ENCODE measurements at regions not wholly inside any gene's neighbourhood (a gene's known extent, or its start where the extent isn't known, plus 50 kb on each side); places are given as distances from the start of the nearest gene placed in this dataset.

GRCh38 chr7:46607176-46607575 is 686.1 kb upstream of the IGFBP3 start:
- H3K36me3 ChIP-seq (ENCODE audit: insufficient read depth, low read length) = no peaks in the 10 kb centered on the region
- ChIA-PET CTCF (ENCODE audit: unreplicated experiment) (no interaction called here), POLR2A (no interaction called here)
- DNase-seq (ENCODE audit: low spot score) = no peak
- no peak for TF ChIP-seq CTCF (conservative IDR thresholded peaks at IDR 0.05; ENCODE audit: low read length)
- TF ChIP-seq EZH2phosphoT487 (IDR thresholded peaks at IDR 0.05; ENCODE audit: borderline replicate concordance, low read depth, low read length) = no peak
- no peaks in the 10 kb centered on the region for H3K9me2 ChIP-seq (ENCODE audit: insufficient read depth, low read length)
- H3K4me3 ChIP-seq (ENCODE audit: low read depth, low read length, poor library complexity, severe bottlenecking) = no peak overlapping the region
- no peak overlapping the region for H3K27ac ChIP-seq (ENCODE audit: low read depth, low read length, poor library complexity, severe bottlenecking)
- H3K79me2 ChIP-seq (ENCODE audit: insufficient read depth, low read depth, low read length) = no peaks in the 10 kb centered on the region
- no peak overlapping the region for H2AFZ ChIP-seq (ENCODE audit: low read length)
- no peaks in the 10 kb centered on the region for H3K4me1 ChIP-seq (ENCODE audit: insufficient read depth, low read length, poor library complexity, severe bottlenecking)
- H3K4me2 ChIP-seq (ENCODE audit: low read length) = no peak overlapping the region
- no TSS peak for BruUV-seq (replicated peaks)
- H4K20me1 ChIP-seq (ENCODE audit: insufficient read depth, low read length) = no peaks in the 10 kb centered on the region
- intact Hi-C loops (cut with micrococcal nuclease; ENCODE audit: unreplicated experiment) = no loop called here
- no peaks in the 10 kb centered on the region for H3K9me3 ChIP-seq (ENCODE audit: low read length)

- intact Hi-C loops (cut with micrococcal nuclease; ENCODE audit: unreplicated experiment) = no loop called here
- POLR2A ChIA-PET = no interaction called here
- no peaks in the 10 kb centered on the region for H3K36me3 ChIP-seq (ENCODE audit: insufficient read depth, low read length)
Observed at GRCh38 chr7:46606761-46607160, 685.7 kb upstream of the IGFBP3 start.

GRCh38 chr7:46604241-46604661 is 683.2 kb upstream of the IGFBP3 start:
- Histone ChIP-seq H3K4me3 (ENCODE audit: low read depth, low read length, poor library complexity, severe bottlenecking) (no peak overlapping the region), H3K4me2 (ENCODE audit: low read length) (no peak overlapping the region), H3K36me3 (ENCODE audit: insufficient read depth, low read length) (no peaks in the 10 kb centered on the region), H3K27ac (ENCODE audit: low read depth, low read length, poor library complexity, severe bottlenecking) (no peak overlapping the region), H3K4me1 (ENCODE audit: insufficient read depth, low read length, poor library complexity, severe bottlenecking) (no peaks in the 10 kb centered on the region), H3K9me2 (ENCODE audit: insufficient read depth, low read length) (no peaks in the 10 kb centered on the region), H4K20me1 (ENCODE audit: insufficient read depth, low read length) (no peaks in the 10 kb centered on the region), H2AFZ (ENCODE audit: low read length) (no peak overlapping the region), H3K9me3 (ENCODE audit: low read length) (no peaks in the 10 kb centered on the region), H3K79me2 (ENCODE audit: insufficient read depth, low read depth, low read length) (no peaks in the 10 kb centered on the region)
- intact Hi-C loops (cut with micrococcal nuclease; ENCODE audit: unreplicated experiment) = no loop called here
- TF ChIP-seq CTCF (conservative IDR thresholded peaks at IDR 0.05; ENCODE audit: low read length) (no peak), EZH2phosphoT487 (IDR thresholded peaks at IDR 0.05; ENCODE audit: borderline replicate concordance, low read depth, low read length) (no peak)
- ChIA-PET CTCF (ENCODE audit: unreplicated experiment) (no interaction called here), POLR2A (no interaction called here)
- BruUV-seq (replicated peaks) = no TSS peak
- no peak for DNase-seq (ENCODE audit: low spot score)

More at GRCh38 chr7:46606761-46607160, 685.7 kb upstream of the IGFBP3 start:
- Histone ChIP-seq H3K4me2 (ENCODE audit: low read length) (no peak overlapping the region), H3K4me1 (ENCODE audit: insufficient read depth, low read length, poor library complexity, severe bottlenecking) (no peaks in the 10 kb centered on the region), H3K79me2 (ENCODE audit: insufficient read depth, low read depth, low read length) (no peaks in the 10 kb centered on the region), H3K27ac (ENCODE audit: low read depth, low read length, poor library complexity, severe bottlenecking) (no peak overlapping the region), H3K4me3 (ENCODE audit: low read depth, low read length, poor library complexity, severe bottlenecking) (no peak overlapping the region), H3K9me3 (ENCODE audit: low read length) (no peaks in the 10 kb centered on the region), H4K20me1 (ENCODE audit: insufficient read depth, low read length) (no peaks in the 10 kb centered on the region), H2AFZ (ENCODE audit: low read length) (no peak overlapping the region), H3K9me2 (ENCODE audit: insufficient read depth, low read length) (no peaks in the 10 kb centered on the region)
- CTCF ChIA-PET (ENCODE audit: unreplicated experiment) = no interaction called here
- no TSS peak for BruUV-seq (replicated peaks)
- TF ChIP-seq CTCF (conservative IDR thresholded peaks at IDR 0.05; ENCODE audit: low read length) = no peak
- TF ChIP-seq EZH2phosphoT487 (IDR thresholded peaks at IDR 0.05; ENCODE audit: borderline replicate concordance, low read depth, low read length) = no peak
- no peak for DNase-seq (ENCODE audit: low spot score)
